H9 (cell line): ENCODE measurements at regions not wholly inside any gene's neighbourhood (a gene's known extent, or its start where the extent isn't known, plus 50 kb on each side); places are given as distances from the start of the nearest gene placed in this dataset.

Source experiments
- DNase-seq: peaks from one replicate; pipeline ENCODE4 v3.0.0-alpha.2; 2017
- H2AFZ ChIP-seq: one replicate; pipeline ENCODE4 v1.6.1; 2013; ENCODE audit warnings: mild to moderate bottlenecking, low read length, control low read depth, moderate library complexity
- H2AK5ac ChIP-seq: 2 replicates; pipeline ENCODE4 v1.6.1; 2013; ENCODE audit warnings: low read length, control low read depth, mixed read lengths; ENCODE audit not compliant: insufficient read length
- H2BK120ac ChIP-seq: one replicate; pipeline ENCODE4 v1.6.1; 2013; ENCODE audit warnings: low read depth, mild to moderate bottlenecking, low read length, control low read depth, inconsistent platforms; ENCODE audit not compliant: poor library complexity, severe bottlenecking
- H2BK12ac ChIP-seq: 2 replicates; pipeline ENCODE4 v1.6.1; 2013; ENCODE audit warnings: low read length, control low read depth, mixed read lengths, low read depth; ENCODE audit not compliant: insufficient read length
- H2BK15ac ChIP-seq: 2 replicates; pipeline ENCODE4 v1.6.1; 2013; ENCODE audit warnings: low read depth, low read length, control low read depth
- H2BK20ac ChIP-seq: one replicate; pipeline ENCODE4 v1.6.1; 2013; ENCODE audit warnings: low read depth, mild to moderate bottlenecking, low read length, control low read depth, inconsistent platforms; ENCODE audit not compliant: poor library complexity, severe bottlenecking
- H2BK5ac ChIP-seq: 2 replicates; pipeline ENCODE4 v1.6.1; 2013; ENCODE audit warnings: low read length, control low read depth, mixed read lengths; ENCODE audit not compliant: insufficient read length
- H3K14ac ChIP-seq: 2 replicates; pipeline ENCODE4 v1.6.1; 2013; ENCODE audit warnings: low read length, control low read depth; ENCODE audit not compliant: insufficient read depth
- H3K18ac ChIP-seq: 2 replicates; pipeline ENCODE4 v1.6.1; 2013; ENCODE audit warnings: low read depth, mild to moderate bottlenecking, mixed read lengths, low read length, control low read depth; ENCODE audit not compliant: insufficient read length
- H3K23ac ChIP-seq: 2 replicates; pipeline ENCODE4 v1.6.1; 2013; ENCODE audit warnings: low read length, control low read depth, mixed read lengths, low read depth; ENCODE audit not compliant: insufficient read length
- H3K23me2 ChIP-seq: 2 replicates; pipeline ENCODE4 v1.6.1; 2013; ENCODE audit warnings: low read depth, mild to moderate bottlenecking, mixed read lengths, low read length, control low read depth; ENCODE audit not compliant: insufficient read length, poor library complexity, severe bottlenecking
- H3K27ac ChIP-seq: 2 replicates; pipeline ENCODE4 v1.5.1; 2013; ENCODE audit warnings: low read length, control low read depth, mixed read lengths, low read depth; ENCODE audit not compliant: insufficient read length
- H3K27me3 ChIP-seq: 2 replicates; pipeline ENCODE4 v1.6.1; 2013; ENCODE audit warnings: low read length, control low read depth, inconsistent platforms; ENCODE audit not compliant: insufficient read depth
- H3K4ac ChIP-seq: 2 replicates; pipeline ENCODE4 v1.6.1; 2013; ENCODE audit warnings: low read depth, mild to moderate bottlenecking, control low read depth, inconsistent platforms, low read length, moderate library complexity
- H3K4me1 ChIP-seq: 2 replicates; pipeline ENCODE4 v1.6.1; 2013; ENCODE audit warnings: low read length, control low read depth, inconsistent platforms; ENCODE audit not compliant: insufficient read depth
- H3K4me2 ChIP-seq: 2 replicates; pipeline ENCODE4 v1.6.1; 2013; ENCODE audit warnings: low read length, control low read depth, mixed read lengths; ENCODE audit not compliant: insufficient read length, insufficient read depth
- H3K56ac ChIP-seq: 2 replicates; pipeline ENCODE4 v1.6.1; 2013; ENCODE audit warnings: low read depth, mild to moderate bottlenecking, mixed read lengths, low read length, control low read depth; ENCODE audit not compliant: insufficient read length
- H3K79me1 ChIP-seq: 2 replicates; pipeline ENCODE4 v1.6.1; 2013; ENCODE audit warnings: low read depth, mild to moderate bottlenecking, moderate library complexity, low read length, control low read depth, inconsistent platforms; ENCODE audit not compliant: insufficient read depth, poor library complexity, severe bottlenecking
- H3K79me2 ChIP-seq: 2 replicates; pipeline ENCODE4 v1.6.1; 2013; ENCODE audit warnings: low read length, control low read depth, inconsistent platforms; ENCODE audit not compliant: insufficient read depth
- H3K9ac ChIP-seq: 2 replicates; pipeline ENCODE4 v1.6.1; 2013; ENCODE audit warnings: low read length, control low read depth, mixed read lengths; ENCODE audit not compliant: insufficient read length; ENCODE audit errors: extremely low read depth
- H3K9me3 ChIP-seq: one replicate; pipeline ENCODE4 v1.6.1; 2013; ENCODE audit warnings: low read depth, low read length, inconsistent platforms; ENCODE audit not compliant: control insufficient read depth
- H3T11ph ChIP-seq: one replicate; pipeline ENCODE4 v1.6.1; 2013; ENCODE audit warnings: mild to moderate bottlenecking, low read length, control low read depth, inconsistent platforms
- H4K20me1 ChIP-seq: one replicate; pipeline ENCODE4 v1.6.1; 2013; ENCODE audit not compliant: control insufficient read depth, insufficient read length, insufficient read depth
- H4K5ac ChIP-seq: 2 replicates; pipeline ENCODE4 v1.6.1; 2013; ENCODE audit warnings: low read depth, mild to moderate bottlenecking, mixed read lengths, low read length, control low read depth; ENCODE audit not compliant: insufficient read length
- H4K8ac ChIP-seq: replicated peaks from 2 replicates; pipeline ENCODE4 v1.6.1; 2013; ENCODE audit warnings: low read length, control low read depth, mixed read lengths, low read depth; ENCODE audit not compliant: insufficient read length
- H4K91ac ChIP-seq: 2 replicates; pipeline ENCODE4 v1.6.1; 2013; ENCODE audit warnings: low read depth, mild to moderate bottlenecking, moderate library complexity, mixed read lengths, low read length, control low read depth; ENCODE audit not compliant: insufficient read length
- H3K27ac Mint-ChIP-seq, 3 experiments: 2 replicates in 2 of 3; 3 replicates in 1 of 3; pipeline ENCODE4 v1.8.0; 2020 to 2021; ENCODE audit warnings: mixed read lengths in 3 of 3, mild to moderate bottlenecking in 1 of 3, moderate library complexity in 1 of 3
- H3K27me3 Mint-ChIP-seq: 2 replicates; pipeline ENCODE4 v1.8.0; 2021; ENCODE audit warnings: low read depth, mild to moderate bottlenecking, moderate library complexity, mixed read lengths
- H3K36me3 Mint-ChIP-seq, 3 experiments: 2 replicates in 2 of 3; 3 replicates in 1 of 3; pipeline ENCODE4 v1.8.0; 2020 to 2021; ENCODE audit warnings: low read depth in 3 of 3, mixed read lengths in 3 of 3; ENCODE audit not compliant: insufficient read depth in 1 of 3
- H3K4me1 Mint-ChIP-seq, 2 experiments: 2 replicates each; pipeline ENCODE4 v1.8.0; 2020; ENCODE audit warnings: mixed read lengths in 2 of 2
- H3K4me3 Mint-ChIP-seq, 2 experiments: 2 replicates in 1 of 2; 3 replicates in 1 of 2; pipeline ENCODE4 v1.8.0; 2020 to 2021; ENCODE audit warnings: mild to moderate bottlenecking in 2 of 2, mixed read lengths in 2 of 2, moderate library complexity in 1 of 2
- H3K9me3 Mint-ChIP-seq, 2 experiments: 2 replicates in 1 of 2; 3 replicates in 1 of 2; pipeline ENCODE4 v1.8.0; 2020; ENCODE audit warnings: mild to moderate bottlenecking in 2 of 2, mixed read lengths in 2 of 2, moderate library complexity in 1 of 2
- CTCF ChIP-seq: fragments of 200-600 bp; sonication (generic); conservative IDR thresholded peaks from 3 replicates; pipeline ENCODE4 v1.8.0; 2021; ENCODE audit warnings: antibody characterized with exemption, mild to moderate bottlenecking
- WGBS: extraction: QIAGEN DNeasy Blood & Tissue Kit; methylation state at CpG from one replicate; pipeline ENCODE4 v1.1.7; 2013; ENCODE audit warnings: missing lambda C conversion rate, low lambda C conversion rate, mixed read lengths; ENCODE audit not compliant: insufficient read length; ENCODE audit errors: extremely low coverage; 5-methylcytosine and 5-hydroxymethylcytosine counted together

GRCh38 chr1:187922255-187922654, 1093.5 kb downstream of the PLA2G4A start:
- Histone ChIP-seq H4K91ac (no peak overlapping the region), H3K4me2 (no peak overlapping the region), H3K23ac (no peak overlapping the region), H2BK120ac (no peak overlapping the region), H3K23me2 (no peaks in the 10 kb centered on the region), H3K27ac (no peak overlapping the region), H3K79me1 (no peaks in the 10 kb centered on the region), H3K4ac (no peak overlapping the region), H3T11ph (no peak overlapping the region), H2AFZ (no peak overlapping the region), H3K4me1 (no peaks in the 10 kb centered on the region), H2BK15ac (no peak overlapping the region), H4K20me1 (no peaks in the 10 kb centered on the region), H3K14ac (no peak overlapping the region), H2BK5ac (no peak overlapping the region), H3K56ac (no peak overlapping the region), H4K8ac (no peak overlapping the region), H3K9ac (no peak overlapping the region), H2BK20ac (no peak overlapping the region), H3K27me3 (no peaks in the 10 kb centered on the region), H4K5ac (no peak overlapping the region), H2AK5ac (no peak overlapping the region), H3K9me3 (no peaks in the 10 kb centered on the region), H2BK12ac (no peak overlapping the region), H3K79me2 (no peaks in the 10 kb centered on the region), H3K18ac (no peak overlapping the region)
- Mint-ChIP-seq H3K4me1 (no peaks in the 10 kb centered on the region), H3K27me3 (no peaks in the 10 kb centered on the region), H3K9me3 (no peaks in the 10 kb centered on the region), H3K4me3 (no peak overlapping the region), H3K36me3 (no peaks in the 10 kb centered on the region), H3K27ac (no peak overlapping the region)
- TF ChIP-seq CTCF: no peak
- WGBS: no CpG with 5 or more reads among the region's 2 CpGs
- DNase-seq: no peak
